GM19025 (cell line): ENCODE measurements at regions not wholly inside any gene's neighbourhood (a gene's known extent, or its start where the extent isn't known, plus 50 kb on each side); places are given as distances from the start of the nearest gene placed in this dataset.

Source experiments
- ATAC-seq: cut with Tn5 transposase; IDR thresholded peaks from one replicate; pipeline ENCODE4 v1.9.1; 2021; ENCODE audit warnings: mild to moderate bottlenecking, low read depth, moderate library complexity; ENCODE audit not compliant: unreplicated experiment

- ATAC-seq = peak; percentile 73
These were observed 353.7 kb downstream of the SLCO4C1 start for GRCh38 chr5:101942321-101942882.

- ATAC-seq = no peak
These were observed 359.0 kb downstream of the SLCO4C1 start for GRCh38 chr5:101937041-101937440.

DNA sequence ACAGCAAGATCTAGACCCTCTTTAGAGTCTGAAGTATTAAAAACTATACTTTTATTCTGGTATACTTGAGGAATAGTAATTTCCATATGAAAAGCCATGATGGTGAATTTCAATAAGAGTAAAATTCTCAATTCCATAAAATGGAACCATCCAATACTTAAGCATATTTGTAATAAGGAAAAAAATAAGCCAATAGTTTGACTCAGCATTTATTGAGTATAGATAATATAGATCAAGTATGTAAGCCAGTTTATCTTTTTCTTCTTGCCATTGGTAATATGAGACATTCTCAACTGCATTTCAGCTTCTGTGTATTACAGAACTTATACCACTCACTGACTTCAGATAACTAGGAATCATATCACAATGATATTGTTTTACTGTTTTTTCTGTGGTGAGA is 361.0 kb downstream of the SLCO4C1 start:
- ATAC-seq = no peak

DNA sequence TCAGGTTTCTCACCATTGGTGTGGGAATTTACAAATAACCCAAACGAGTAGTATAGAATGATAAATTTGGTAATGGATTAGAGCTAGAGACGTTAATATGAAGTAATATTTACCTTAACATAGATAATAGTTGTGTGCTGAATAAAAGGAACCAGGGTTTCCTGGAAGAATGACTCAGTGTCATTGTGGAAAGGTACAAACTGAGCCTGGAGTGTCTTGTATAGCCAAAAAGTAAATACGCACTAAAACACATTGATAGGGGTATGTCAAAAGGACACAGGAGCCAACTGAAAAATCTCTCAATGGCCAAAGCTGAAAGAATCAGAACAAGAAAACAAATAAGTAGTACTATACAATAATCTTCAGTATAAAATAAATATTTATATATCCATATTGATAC is 363.5 kb downstream of the SLCO4C1 start:
- ATAC-seq = no peak

- ATAC-seq = no peak
These were observed 366.5 kb downstream of the SLCO4C1 start for GRCh38 chr5:101929628-101930027.

GRCh38 chr5:101917166-101917565 is 378.9 kb downstream of the SLCO4C1 start:
- ATAC-seq = no peak

DNA sequence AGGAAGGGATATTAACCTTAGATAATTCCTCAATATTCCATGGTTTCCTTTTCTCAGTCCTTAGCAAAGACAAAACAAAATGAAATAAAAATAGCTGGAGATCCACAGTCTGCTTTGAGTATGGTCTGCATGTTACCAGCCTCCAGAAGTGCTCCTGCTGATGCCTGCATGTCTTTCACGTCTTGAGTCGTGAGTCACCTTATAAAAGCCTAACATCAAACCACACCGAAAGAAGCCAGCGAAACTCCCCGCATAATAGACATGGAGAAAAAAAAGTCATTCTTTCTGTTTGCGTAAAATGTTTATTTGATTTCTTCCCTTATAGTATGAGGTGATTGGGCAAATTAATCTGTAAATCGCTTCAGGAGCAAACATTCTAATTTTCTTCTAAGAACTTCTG is 380.5 kb downstream of the SLCO4C1 start:
- ATAC-seq = no peak

- no peak for ATAC-seq
These were observed 391.3 kb downstream of the SLCO4C1 start for GRCh38 chr5:101904736-101905135.

DNA sequence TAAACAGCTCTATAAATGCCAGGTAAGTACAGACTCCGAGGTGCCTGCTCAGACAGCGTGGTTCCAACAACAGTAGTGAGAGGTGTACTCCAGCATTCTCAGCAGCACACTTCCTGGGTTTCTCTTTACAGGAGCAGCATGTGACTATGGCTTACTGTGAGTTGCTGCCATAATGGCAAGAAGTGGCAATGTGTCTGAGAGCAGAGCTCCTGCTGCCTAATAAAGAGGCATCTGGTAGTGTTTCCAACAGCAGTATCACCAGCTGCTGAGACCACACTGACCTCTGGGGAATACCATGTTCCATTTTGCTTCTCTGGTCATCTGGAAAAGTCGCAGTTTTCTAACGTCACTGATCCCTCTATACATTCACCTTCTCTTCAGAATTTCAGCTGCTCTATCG is 398.2 kb downstream of the SLCO4C1 start:
- ATAC-seq = no peak

GRCh38 chr5:101894985-101895384 is 401.1 kb downstream of the SLCO4C1 start:
- no peak for ATAC-seq

- no peak for ATAC-seq
These were observed 417.9 kb downstream of the SLCO4C1 start for GRCh38 chr5:101878190-101878589.

DNA sequence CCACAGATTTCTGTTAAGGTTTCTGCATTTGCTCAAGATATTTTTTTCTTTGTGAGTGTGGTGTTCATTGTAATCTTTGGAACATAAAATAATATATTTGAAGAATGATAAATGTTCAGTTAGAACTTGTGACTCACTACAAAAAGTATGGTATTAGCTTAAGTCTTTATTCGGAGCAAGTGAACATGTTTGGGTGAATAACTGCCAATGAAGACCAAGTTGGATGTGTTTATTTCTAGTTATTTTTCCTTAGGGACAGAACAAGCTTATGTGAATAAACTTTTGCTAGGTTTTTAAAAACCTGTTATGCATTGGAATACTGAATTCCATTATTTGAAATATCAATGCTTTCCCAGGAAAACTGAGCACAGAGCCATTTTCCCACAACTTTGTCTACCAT is 418.6 kb downstream of the SLCO4C1 start:
- no peak for ATAC-seq

DNA sequence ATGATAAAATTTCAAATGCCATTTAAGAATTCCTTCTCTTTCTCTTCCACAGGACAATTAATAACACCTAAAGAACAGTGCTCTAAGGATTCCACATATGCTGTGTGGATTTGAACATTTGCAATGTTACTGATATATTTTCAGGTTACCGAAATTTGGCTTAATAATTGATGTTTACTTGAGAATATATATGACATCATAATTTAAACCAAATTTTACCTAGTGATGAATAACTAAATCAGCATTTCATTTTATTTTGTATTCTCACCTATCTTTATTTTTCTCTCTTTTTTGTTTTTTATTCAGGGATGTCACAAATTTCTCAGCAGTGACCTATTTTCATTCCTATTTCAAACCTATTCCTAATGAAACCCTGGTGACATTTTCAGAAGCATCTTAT is 429.6 kb downstream of the SLCO4C1 start:
- no peak for ATAC-seq

DNA sequence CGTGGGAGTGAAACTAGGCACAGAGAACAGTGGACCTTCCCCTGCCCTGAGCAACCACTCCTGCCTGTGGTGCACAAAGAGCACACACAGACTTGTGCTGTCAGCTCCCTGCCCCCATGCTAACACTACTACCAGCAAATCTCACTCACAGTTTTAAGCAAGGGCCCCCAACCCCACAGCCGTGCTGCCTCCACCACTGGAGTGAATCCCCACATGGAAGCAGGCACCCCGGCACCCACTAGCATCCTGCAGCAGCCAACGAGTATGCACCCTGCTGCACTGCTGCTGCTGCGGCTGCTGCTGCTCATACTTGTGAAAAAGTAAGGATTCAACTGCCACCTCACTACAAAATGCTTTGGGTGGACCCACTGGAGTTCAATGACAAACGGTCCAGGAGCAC is 435.5 kb downstream of the SLCO4C1 start:
- ATAC-seq = no peak

DNA sequence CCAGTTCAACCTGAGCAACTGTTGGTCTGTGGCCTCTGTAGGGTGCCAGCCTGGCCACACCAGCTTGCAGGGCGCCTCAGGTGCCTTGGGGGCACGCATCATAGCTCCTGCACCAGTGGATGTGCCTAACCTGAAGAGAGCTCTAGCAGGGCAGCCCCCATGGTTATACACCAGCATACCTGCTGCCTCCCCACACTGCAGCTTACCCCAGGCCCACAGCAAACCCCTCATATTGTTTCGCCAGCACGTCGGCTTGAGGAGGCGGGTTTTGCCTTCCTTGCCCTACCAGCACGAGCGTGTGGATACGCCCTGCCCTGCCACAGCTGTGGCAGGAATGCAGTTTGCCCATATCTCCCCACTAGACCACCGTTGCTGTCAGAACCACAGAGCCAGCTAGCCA is 435.9 kb downstream of the SLCO4C1 start:
- no peak for ATAC-seq

DNA sequence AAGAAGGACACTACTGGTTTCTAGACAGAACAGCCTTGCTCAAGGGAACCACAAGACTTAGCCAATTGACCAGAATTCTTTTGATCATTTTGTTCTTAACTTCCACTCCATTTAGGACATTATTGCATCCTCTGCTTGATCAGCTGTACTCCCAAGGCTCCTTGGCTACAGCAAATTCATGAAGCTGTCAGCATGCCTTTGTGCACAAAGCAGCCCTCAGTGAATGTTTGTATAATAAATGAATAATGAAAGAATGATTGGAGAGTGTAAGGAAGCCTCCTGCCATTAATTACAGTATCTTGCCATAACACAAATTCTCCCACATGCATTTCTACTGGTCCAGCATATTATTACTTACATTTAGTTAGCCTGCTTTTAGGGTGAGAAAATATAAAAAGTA is 449.6 kb downstream of the SLCO4C1 start:
- no peak for ATAC-seq

DNA sequence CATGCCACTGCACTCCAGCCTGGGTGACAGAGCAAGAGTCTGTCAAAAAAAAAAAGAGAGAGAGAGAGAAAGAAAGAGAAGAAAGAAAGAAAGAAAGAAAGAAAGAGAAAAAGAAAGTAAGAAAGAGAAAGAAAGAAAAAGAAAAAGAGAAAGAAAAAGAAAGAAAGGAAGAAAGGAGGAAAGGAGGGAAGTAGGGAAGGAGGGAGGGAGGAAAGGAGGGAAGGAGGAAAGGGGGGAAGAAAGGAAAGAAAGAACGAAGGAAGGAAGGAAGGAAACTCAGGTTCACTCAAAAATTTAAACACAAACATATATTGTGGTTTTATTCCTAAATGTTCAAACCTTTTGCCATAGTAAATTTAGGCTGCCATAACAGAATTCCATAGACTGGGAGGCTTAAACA is 453.0 kb downstream of the SLCO4C1 start:
- no peak for ATAC-seq

- no peak for ATAC-seq
These were observed 457.6 kb downstream of the SLCO4C1 start for GRCh38 chr5:101838435-101838834.

DNA sequence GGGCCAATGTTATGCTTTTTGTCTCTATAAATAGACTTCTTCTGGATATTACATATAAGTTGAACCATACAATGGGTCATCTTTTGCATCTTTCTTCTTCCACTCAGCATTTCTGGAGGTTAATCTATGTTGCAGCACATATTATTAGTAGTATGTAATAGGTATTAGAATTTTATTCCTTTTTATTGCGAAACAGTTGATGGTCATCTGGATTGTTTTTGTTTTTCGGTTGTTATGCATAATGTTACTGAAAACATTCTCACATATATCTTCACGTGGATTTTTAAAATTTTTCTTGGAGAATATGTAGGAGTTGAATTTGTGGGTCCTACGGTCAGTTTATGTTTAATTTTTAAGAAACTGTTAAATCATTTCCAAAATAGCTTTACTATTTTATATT is 466.8 kb downstream of the SLCO4C1 start:
- ATAC-seq = no peak

GRCh38 chr5:101811466-101811865 is 484.6 kb downstream of the SLCO4C1 start:
- ATAC-seq = no peak

GRCh38 chr5:101806410-101806809 is 489.7 kb downstream of the SLCO4C1 start:
- ATAC-seq = no peak

DNA sequence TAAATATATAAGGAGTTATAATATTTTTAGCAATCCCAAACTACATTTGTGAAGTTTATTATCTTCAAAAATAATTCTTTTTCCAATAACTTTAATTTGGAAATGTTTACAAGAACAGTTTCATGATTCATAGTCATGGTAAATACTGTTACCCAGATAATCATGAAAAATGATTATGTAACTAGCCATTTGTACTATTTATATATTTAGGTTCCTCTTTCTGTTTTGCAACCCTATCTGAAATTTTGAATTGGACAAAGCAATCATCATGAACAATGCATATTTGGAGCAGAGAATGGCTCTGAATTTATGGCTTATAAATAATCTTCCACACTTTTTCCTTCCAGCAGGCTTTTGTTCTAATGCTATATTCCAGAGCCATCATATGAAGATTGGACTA is 499.7 kb downstream of the SLCO4C1 start:
- no peak for ATAC-seq

DNA sequence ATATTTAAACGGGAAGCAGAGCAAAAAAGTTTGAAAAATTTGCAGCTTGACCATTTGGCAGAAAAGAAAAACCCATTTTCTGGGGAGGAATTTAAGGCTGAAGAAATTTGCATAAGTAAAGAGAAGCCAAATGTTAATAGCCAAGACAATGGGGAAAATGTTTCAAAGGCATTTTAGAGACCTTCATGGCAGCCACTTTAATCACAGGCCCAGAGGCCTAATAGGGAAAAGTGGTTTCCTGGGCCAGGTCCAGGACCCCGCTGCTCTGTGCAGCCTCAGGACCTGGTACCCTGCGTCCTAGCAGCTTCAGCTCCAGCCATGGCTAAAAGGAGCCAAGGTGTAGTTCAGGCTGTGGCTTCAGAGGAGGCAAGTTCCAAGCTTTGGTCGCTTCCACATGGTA is 507.3 kb downstream of the SLCO4C1 start:
- no peak for ATAC-seq
